ENCODE measurements at regions not wholly inside any gene's neighbourhood (a gene's known extent, or its start where the extent isn't known, plus 50 kb on each side); places are given as distances from the start of the nearest gene placed in this dataset.

GRCh38 chr2:59786684-59787083 is 766.8 kb downstream of the BCL11A start:
- no peak for TF ChIP-seq CTCF (IDR thresholded peaks at IDR 0.05; ENCODE audit: low read depth, low read length)

GRCh38 chr2:59779571-59779970 is 773.9 kb downstream of the BCL11A start:
- TF ChIP-seq CTCF (IDR thresholded peaks at IDR 0.05; ENCODE audit: low read depth, low read length): no peak
- Histone ChIP-seq H3K27me3 (no peaks in the 10 kb centered on the region), H3K4me1 (no peaks in the 10 kb centered on the region), H3K9me3 (no peaks in the 10 kb centered on the region), H3K4me3 (ENCODE audit: low read depth, low read length) (no peak overlapping the region), H3K36me3 (no peaks in the 10 kb centered on the region)
- DNase-seq: no peak

More at GRCh38 chr2:59786684-59787083, 766.8 kb downstream of the BCL11A start:
- no peak for DNase-seq
- Histone ChIP-seq H3K36me3 (no peaks in the 10 kb centered on the region), H3K4me3 (ENCODE audit: low read depth, low read length) (no peak overlapping the region), H3K4me1 (no peaks in the 10 kb centered on the region), H3K27me3 (no peaks in the 10 kb centered on the region), H3K9me3 (no peaks in the 10 kb centered on the region)

- no peak for DNase-seq
- no peak overlapping the region for H3K4me3 ChIP-seq (ENCODE audit: low read depth, low read length)
- H3K9me3 ChIP-seq: no peaks in the 10 kb centered on the region
- no peak for TF ChIP-seq CTCF (IDR thresholded peaks at IDR 0.05; ENCODE audit: low read depth, low read length)
- H3K27me3 ChIP-seq: no peaks in the 10 kb centered on the region
- no peaks in the 10 kb centered on the region for H3K36me3 ChIP-seq
- no peaks in the 10 kb centered on the region for H3K4me1 ChIP-seq
Measured at GRCh38 chr2:59777120-59777519, 776.3 kb downstream of the BCL11A start.

GRCh38 chr2:59776726-59777008 is 776.8 kb downstream of the BCL11A start:
- TF ChIP-seq CTCF (IDR thresholded peaks at IDR 0.05; ENCODE audit: low read depth, low read length): no peak
- H3K4me3 ChIP-seq (ENCODE audit: low read depth, low read length): no peak overlapping the region
- H3K4me1 ChIP-seq: no peaks in the 10 kb centered on the region

GRCh38 chr2:59774821-59775433 is 778.5 kb downstream of the BCL11A start:
- Histone ChIP-seq H3K4me3 (ENCODE audit: low read depth, low read length) (no peak overlapping the region), H3K36me3 (no peaks in the 10 kb centered on the region), H3K9me3 (no peaks in the 10 kb centered on the region), H3K4me1 (no peaks in the 10 kb centered on the region), H3K27me3 (no peaks in the 10 kb centered on the region)
- no peak for TF ChIP-seq CTCF (IDR thresholded peaks at IDR 0.05; ENCODE audit: low read depth, low read length)
- DNase-seq: no peak

More at GRCh38 chr2:59776726-59777008, 776.8 kb downstream of the BCL11A start:
- no peaks in the 10 kb centered on the region for H3K27me3 ChIP-seq
- H3K9me3 ChIP-seq: no peaks in the 10 kb centered on the region
- no peaks in the 10 kb centered on the region for H3K36me3 ChIP-seq
- DNase-seq: no peak

- no peak for TF ChIP-seq CTCF (IDR thresholded peaks at IDR 0.05; ENCODE audit: low read depth, low read length)
- H3K27me3 ChIP-seq: no peaks in the 10 kb centered on the region
- no peaks in the 10 kb centered on the region for H3K4me1 ChIP-seq
- DNase-seq: no peak
- no peaks in the 10 kb centered on the region for H3K36me3 ChIP-seq
- H3K9me3 ChIP-seq: no peaks in the 10 kb centered on the region
- H3K4me3 ChIP-seq (ENCODE audit: low read depth, low read length): no peak overlapping the region
Measured at GRCh38 chr2:59770651-59771050, 782.8 kb downstream of the BCL11A start.

Measured in BE2C (cell line).